ENCODE measurements at regions not wholly inside any gene's neighbourhood (a gene's known extent, or its start where the extent isn't known, plus 50 kb on each side); places are given as distances from the start of the nearest gene placed in this dataset.

DNA sequence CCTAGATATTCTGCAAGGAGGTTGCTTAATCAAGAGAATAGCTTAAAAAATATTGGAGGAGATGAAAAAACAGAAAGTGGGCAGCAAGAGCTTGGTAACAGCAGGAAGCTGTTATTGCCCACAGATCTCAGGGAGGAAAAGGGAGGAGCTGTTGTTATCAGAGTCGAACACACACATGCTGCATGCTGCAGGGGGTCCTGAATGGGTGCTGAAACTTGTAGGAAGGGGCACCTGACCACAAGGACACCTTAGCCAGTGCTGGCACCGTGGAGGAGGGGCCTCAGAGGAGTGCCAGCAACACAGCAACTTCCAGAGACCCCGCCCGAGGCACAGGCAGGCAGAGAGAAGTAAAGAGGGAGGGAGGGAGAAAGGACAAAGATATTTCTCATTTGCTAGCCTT is 332.9 kb downstream of the SOCS6 start:
- TF ChIP-seq POLR2A (IDR thresholded peaks at IDR 0.05), result no peak
- TF ChIP-seq, protein P1, sequence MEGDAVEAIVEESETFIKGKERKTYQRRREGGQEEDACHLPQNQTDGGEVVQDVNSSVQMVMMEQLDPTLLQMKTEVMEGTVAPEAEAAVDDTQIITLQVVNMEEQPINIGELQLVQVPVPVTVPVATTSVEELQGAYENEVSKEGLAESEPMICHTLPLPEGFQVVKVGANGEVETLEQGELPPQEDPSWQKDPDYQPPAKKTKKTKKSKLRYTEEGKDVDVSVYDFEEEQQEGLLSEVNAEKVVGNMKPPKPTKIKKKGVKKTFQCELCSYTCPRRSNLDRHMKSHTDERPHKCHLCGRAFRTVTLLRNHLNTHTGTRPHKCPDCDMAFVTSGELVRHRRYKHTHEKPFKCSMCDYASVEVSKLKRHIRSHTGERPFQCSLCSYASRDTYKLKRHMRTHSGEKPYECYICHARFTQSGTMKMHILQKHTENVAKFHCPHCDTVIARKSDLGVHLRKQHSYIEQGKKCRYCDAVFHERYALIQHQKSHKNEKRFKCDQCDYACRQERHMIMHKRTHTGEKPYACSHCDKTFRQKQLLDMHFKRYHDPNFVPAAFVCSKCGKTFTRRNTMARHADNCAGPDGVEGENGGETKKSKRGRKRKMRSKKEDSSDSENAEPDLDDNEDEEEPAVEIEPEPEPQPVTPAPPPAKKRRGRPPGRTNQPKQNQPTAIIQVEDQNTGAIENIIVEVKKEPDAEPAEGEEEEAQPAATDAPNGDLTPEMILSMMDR (IDR thresholded peaks at IDR 0.05 in 4 of 5, conservative IDR thresholded peaks at IDR 0.05 in 1 of 5), result no peak
